Neutrophil (primary cell): ENCODE measurements at regions not wholly inside any gene's neighbourhood (a gene's known extent, or its start where the extent isn't known, plus 50 kb on each side); places are given as distances from the start of the nearest gene placed in this dataset.
"Not testable (repeated sequence)": the region's sequence is repeated elsewhere in the genome, so short reads cannot be mapped to it uniquely, and the experiment has no call there.

Experiments used
- H3K27ac ChIP-seq: fragments of 200-600 bp; sonication (generic); 2 replicates; pipeline ENCODE4 v1.5.1; 2016; ENCODE audit warnings: mild to moderate bottlenecking, moderate library complexity
- H3K27me3 ChIP-seq: fragments of 200-600 bp; sonication (generic); 2 replicates; pipeline ENCODE4 v1.6.0; 2016; ENCODE audit warnings: mild to moderate bottlenecking
- H3K36me3 ChIP-seq: fragments of 200-600 bp; sonication (generic); 2 replicates; pipeline ENCODE4 v1.5.1; 2017
- H3K4me1 ChIP-seq, 2 experiments: fragments of 200-600 bp in 1 of 2; sonication (generic) in 1 of 2; 1 replicate in 1 of 2; 2 replicates in 1 of 2; pipeline versions ENCODE4 v1.5.1 to v1.6.1; 2013 to 2016; ENCODE audit warnings: low read depth in 1 of 2, low read length in 1 of 2, mild to moderate bottlenecking in 1 of 2, moderate library complexity in 1 of 2; ENCODE audit not compliant: control insufficient read depth in 1 of 2, insufficient read depth in 1 of 2
- H3K4me3 ChIP-seq, 2 experiments: fragments of 200-600 bp in 1 of 2; sonication (generic) in 1 of 2; 1 replicate in 1 of 2; 2 replicates in 1 of 2; pipeline ENCODE4 v1.5.1; 2013 to 2016; ENCODE audit warnings: low read depth in 1 of 2, low read length in 1 of 2, mild to moderate bottlenecking in 1 of 2, moderate library complexity in 1 of 2
- H3K9me3 ChIP-seq: fragments of 200-600 bp; sonication (generic); 2 replicates; pipeline ENCODE4 v1.5.1; 2016
- CTCF ChIP-seq: fragments of 200-600 bp; sonication (generic); IDR thresholded peaks from 2 replicates; pipeline ENCODE4 v1.5.1; 2016; ENCODE audit warnings: antibody characterized with exemption

- Histone ChIP-seq H3K36me3 (peaks cover 25% of the 10 kb centered on the region), H3K4me1 (no peaks in the 10 kb centered on the region), H3K9me3 (no peaks in the 10 kb centered on the region), H3K27ac (no peak overlapping the region), H3K4me3 (no peak overlapping the region), H3K27me3 (no peaks in the 10 kb centered on the region)
- TF ChIP-seq CTCF = no peak
These were observed 73.8 kb downstream of the RRM2 start for GRCh38 chr2:10196110-10196892.

GRCh38 chr2:10196948-10197696 lies 74.6 kb downstream of the RRM2 start:
- no peak overlapping the region for H3K27ac ChIP-seq
- H3K27me3 ChIP-seq = no peaks in the 10 kb centered on the region
- TF ChIP-seq CTCF = no peak

GRCh38 chr2:10197697-10198076 lies 75.1 kb downstream of the RRM2 start:
- Histone ChIP-seq H3K9me3 (no peaks in the 10 kb centered on the region), H3K27ac (no peak overlapping the region), H3K27me3 (no peaks in the 10 kb centered on the region), H3K4me1 (no peaks in the 10 kb centered on the region), H3K4me3 (no peak overlapping the region), H3K36me3 (peaks cover 21% of the 10 kb centered on the region)
- no peak for TF ChIP-seq CTCF

More at GRCh38 chr2:10196948-10197696, 74.6 kb downstream of the RRM2 start:
- H3K4me1 ChIP-seq = no peaks in the 10 kb centered on the region
- H3K4me3 ChIP-seq = no peak overlapping the region
- no peaks in the 10 kb centered on the region for H3K9me3 ChIP-seq
- peaks cover 20% of the 10 kb centered on the region for H3K36me3 ChIP-seq

- not testable (repeated sequence) for H3K27me3 ChIP-seq, H3K27ac ChIP-seq, H3K4me1 ChIP-seq, H3K9me3 ChIP-seq, H3K4me3 ChIP-seq
- H3K36me3 ChIP-seq = peaks cover 29% of the 10 kb centered on the region
These were observed 75.9 kb downstream of the RRM2 start for GRCh38 chr2:10198482-10198881.

- H3K27ac ChIP-seq = no peak overlapping the region
- no peaks in the 10 kb centered on the region for H3K4me1 ChIP-seq
- no peaks in the 10 kb centered on the region for H3K9me3 ChIP-seq
- H3K36me3 ChIP-seq = peaks cover 17% of the 10 kb centered on the region
- H3K27me3 ChIP-seq = no peaks in the 10 kb centered on the region
- H3K4me3 ChIP-seq = no peak overlapping the region
- no peak for TF ChIP-seq CTCF
These were observed 78.7 kb downstream of the RRM2 start for GRCh38 chr2:10201201-10201600.

DNA sequence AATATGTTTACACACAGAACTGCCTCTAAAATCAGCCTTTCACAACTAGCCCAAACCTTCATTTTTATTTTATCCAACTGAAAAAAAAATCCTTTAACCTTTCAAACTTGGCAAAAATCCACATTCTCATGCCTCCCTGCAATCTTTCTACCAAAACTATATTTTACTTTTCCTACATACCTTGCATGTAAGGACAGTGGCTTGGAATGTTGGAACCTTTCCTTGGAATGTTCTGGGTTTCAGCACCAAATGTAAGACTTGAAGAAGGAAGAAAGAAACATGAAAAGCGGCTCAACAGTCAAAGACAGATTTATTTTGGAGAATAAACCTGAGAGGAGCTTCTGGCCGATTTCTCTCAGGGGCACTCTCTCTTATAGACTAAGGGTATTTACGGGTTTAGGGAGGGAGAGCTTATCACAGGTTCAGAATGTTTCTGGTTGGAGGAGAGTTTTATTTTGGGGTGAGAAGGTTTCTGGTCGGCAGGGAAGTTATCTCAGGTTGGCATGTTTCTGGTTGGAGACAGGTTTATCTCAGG lies 79.7 kb downstream of the RRM2 start:
- no peaks in the 10 kb centered on the region for H3K9me3 ChIP-seq
- no peaks in the 10 kb centered on the region for H3K27me3 ChIP-seq
- H3K36me3 ChIP-seq = peaks cover 12% of the 10 kb centered on the region
- H3K4me1 ChIP-seq = no peaks in the 10 kb centered on the region
- no peak overlapping the region for H3K4me3 ChIP-seq
- TF ChIP-seq CTCF = no peak
- H3K27ac ChIP-seq = no peak overlapping the region
